Activated T-helper 1 cell treated with anti-CD3 and anti-CD28 coated beads, Interleukin-12 subunit alpha, Interleukin-12 subunit beta, Interleukin-2, Interleukin-4 antibody, amounts not matched to agents 30 ng/mL and 10 ng/mL and 1 ng/mL, durations not matched to agents 14 hours and 24 hours and 36 hours (primary cell): ENCODE measurements at regions not wholly inside any gene's neighbourhood (a gene's known extent, or its start where the extent isn't known, plus 50 kb on each side); places are given as distances from the start of the nearest gene placed in this dataset.

Experiments
- DNase-seq: peaks from one replicate; pipeline ENCODE4 v3.0.0; 2021; ENCODE audit warnings: low spot score
- H3K27ac Mint-ChIP-seq: one replicate; pipeline ENCODE4 v1.8.0; 2021; ENCODE audit warnings: mild to moderate bottlenecking, mixed read lengths
- H3K27me3 Mint-ChIP-seq: one replicate; pipeline ENCODE4 v1.8.0; 2022; ENCODE audit warnings: mild to moderate bottlenecking, moderate library complexity, mixed read lengths; ENCODE audit not compliant: insufficient read depth
- H3K36me3 Mint-ChIP-seq: one replicate; pipeline ENCODE4 v1.8.0; 2021; ENCODE audit warnings: low read depth, mixed read lengths
- H3K4me1 Mint-ChIP-seq: one replicate; pipeline ENCODE4 v1.8.0; 2021; ENCODE audit warnings: low read depth, mixed read lengths
- H3K4me3 Mint-ChIP-seq: one replicate; pipeline ENCODE4 v1.8.0; 2021; ENCODE audit warnings: mild to moderate bottlenecking, moderate library complexity, mixed read lengths
- H3K9me3 Mint-ChIP-seq: one replicate; pipeline ENCODE4 v1.8.0; 2021; ENCODE audit warnings: mixed read lengths
- intact Hi-C: fragments of 100-400 bp; cut with micrococcal nuclease; formaldehyde crosslinking; loops from one replicate; pipeline ENCODE4 v1.15.1; 2024

DNA sequence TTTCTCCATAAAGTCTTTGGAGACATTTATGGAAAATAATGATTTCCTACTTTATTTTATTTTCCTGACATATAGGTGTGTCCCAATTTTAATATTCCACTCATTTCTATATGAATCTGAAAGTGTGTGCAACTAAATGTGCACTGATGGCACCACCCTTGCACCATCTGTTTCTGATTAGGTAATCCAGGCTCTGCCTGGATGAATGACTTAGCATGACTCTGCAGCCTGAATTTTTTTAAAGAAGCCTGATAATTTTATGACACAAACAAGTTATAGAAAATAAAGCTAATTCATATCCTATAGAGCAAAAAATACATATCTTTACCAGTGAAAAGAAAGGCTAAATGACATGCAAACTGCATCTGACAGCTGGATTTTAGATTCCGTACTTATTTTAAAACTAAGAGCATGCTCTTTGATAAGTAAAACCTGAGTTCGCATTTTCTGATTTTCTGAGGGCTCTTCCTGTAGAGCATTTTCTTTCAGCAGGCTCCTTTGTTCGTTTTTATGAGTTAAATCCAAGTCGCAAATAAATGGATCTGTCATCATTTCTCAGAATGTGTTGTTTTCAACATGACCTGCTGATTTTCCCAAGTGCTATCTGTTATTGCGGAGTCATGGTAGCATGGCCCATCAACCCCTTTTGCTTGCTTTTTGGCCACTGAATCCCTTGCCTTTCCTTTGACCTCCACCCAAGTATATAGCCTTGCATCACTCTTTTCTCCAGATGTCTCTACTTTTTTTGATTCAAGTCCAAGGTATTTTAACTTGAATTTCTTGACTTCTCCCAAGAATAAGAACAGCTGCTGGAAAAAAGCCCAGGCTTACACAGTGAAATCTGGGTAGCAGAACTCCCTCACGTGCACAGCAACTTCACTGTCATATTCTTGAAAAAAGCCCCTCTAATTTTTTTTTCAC, 52.8 kb upstream of the LYPLAL1 start:
- Mint-ChIP-seq H3K27me3 (no peaks in the 10 kb centered on the region), H3K36me3 (no peaks in the 10 kb centered on the region), H3K9me3 (no peaks in the 10 kb centered on the region), H3K4me1 (no peaks in the 10 kb centered on the region), H3K4me3 (no peak overlapping the region), H3K27ac (no peak overlapping the region)
- intact Hi-C loops = no loop called here
- DNase-seq = no peak

DNA sequence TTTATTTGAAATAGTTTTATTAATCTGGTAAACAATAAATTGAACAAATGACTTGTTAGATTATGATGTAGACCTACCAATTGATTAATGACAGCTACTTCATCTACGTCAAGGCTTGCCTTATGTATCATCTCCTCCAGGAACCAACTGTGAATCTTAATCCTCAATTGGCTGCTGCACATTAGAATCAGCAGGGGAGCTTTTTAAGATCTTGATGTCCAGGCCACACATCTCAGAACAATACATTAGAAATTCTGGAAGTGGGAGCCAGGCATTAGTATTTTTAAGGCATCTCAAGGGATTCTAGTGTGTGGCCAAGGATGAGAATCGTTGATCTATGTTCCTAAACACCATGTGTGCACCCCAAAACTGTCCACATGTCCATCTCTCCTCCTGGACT, 52.0 kb upstream of the LYPLAL1 start:
- H3K4me1 Mint-ChIP-seq = no peaks in the 10 kb centered on the region
- H3K4me3 Mint-ChIP-seq = no peak overlapping the region
- no peaks in the 10 kb centered on the region for H3K36me3 Mint-ChIP-seq

DNA sequence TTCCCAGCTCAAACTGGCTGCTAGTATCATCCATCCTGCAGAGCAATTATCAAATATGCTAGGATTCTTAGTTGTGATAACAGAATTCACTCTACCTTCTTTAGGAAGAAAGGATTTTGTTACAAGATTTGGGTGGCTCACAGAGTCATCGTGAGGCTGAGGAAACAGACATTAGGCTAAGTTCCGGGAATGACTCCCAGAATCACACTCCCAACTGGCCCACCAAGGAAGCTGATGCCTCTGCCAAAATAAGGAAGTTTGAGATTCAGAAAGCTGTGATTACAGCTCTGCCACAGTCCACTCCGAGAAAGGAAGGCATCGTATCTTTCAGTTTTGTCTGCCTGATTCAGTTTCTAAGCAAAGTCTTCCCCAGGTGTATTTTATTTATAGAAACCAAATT, 50.6 kb upstream of the LYPLAL1 start:
- no peaks in the 10 kb centered on the region for H3K9me3 Mint-ChIP-seq
- H3K4me3 Mint-ChIP-seq = no peak overlapping the region
- H3K36me3 Mint-ChIP-seq = no peaks in the 10 kb centered on the region
- H3K4me1 Mint-ChIP-seq = no peaks in the 10 kb centered on the region
- H3K27me3 Mint-ChIP-seq = no peaks in the 10 kb centered on the region
- DNase-seq = no peak
- intact Hi-C loops = no loop called here
- H3K27ac Mint-ChIP-seq = no peak overlapping the region

More for the DNA sequence above, 52.0 kb upstream of the LYPLAL1 start:
- no peak for DNase-seq
- Mint-ChIP-seq H3K27ac (no peak overlapping the region), H3K27me3 (no peaks in the 10 kb centered on the region), H3K9me3 (no peaks in the 10 kb centered on the region)
- intact Hi-C loops = no loop called here
